HUDEP-2 (cell line): ENCODE measurements at regions not wholly inside any gene's neighbourhood (a gene's known extent, or its start where the extent isn't known, plus 50 kb on each side); places are given as distances from the start of the nearest gene placed in this dataset.

ENCODE experiments used
- DNase-seq, 76 experiments: peaks; one replicate each; lab custom pipeline; 2025; ENCODE audit not compliant: unreplicated experiment in 76 of 76; lab: John Stamatoyannopoulos, UW

- no peak for DNase-seq
Observed at GRCh38 chr3:118828351-118828750, 206.3 kb downstream of the IGSF11 start.

DNA sequence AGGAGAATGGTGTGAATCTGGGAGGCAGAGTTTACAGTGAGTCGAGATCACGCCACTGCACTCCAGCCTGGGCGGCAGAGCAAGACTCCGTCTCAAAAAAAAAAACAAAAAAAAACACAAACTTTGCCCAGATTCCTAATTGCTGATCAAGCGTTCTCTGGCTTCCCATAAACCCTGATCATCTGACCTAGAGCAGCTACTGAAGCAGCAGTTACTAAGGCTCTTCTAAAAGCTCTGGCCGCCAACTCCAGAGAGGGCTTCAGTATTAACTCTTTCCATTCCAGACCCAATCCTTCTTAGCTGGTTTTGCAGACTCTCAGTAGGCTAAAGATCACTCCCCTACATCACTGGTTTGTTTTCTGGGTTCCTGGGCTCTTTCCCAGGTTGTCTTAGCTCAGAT lies 201.6 kb downstream of the IGSF11 start:
- no peak for DNase-seq

- DNase-seq: no peak
Observed at GRCh38 chr3:118838871-118839270, 195.8 kb downstream of the IGSF11 start.

- no peak for DNase-seq
Observed at GRCh38 chr3:118842147-118842863, 192.3 kb downstream of the IGSF11 start.

DNA sequence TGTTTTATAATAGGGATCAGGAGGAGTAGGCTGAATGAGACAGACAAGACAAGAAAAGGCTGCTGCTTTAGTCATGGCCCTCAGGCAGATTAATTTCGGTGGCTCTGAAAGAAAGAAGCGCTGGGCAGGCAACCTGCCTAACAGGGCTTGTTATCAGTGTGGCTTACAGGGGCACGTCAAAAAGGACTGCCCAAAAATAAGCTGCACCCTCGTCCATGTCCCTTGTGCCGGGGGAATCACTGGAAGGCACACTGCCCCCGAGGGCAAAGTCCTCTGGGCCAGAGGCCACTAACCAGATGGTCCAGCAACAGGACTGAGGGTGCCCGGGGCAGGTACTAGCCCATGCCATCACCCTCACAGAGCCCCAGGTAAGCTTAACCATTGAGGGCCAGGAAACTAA lies 188.5 kb downstream of the IGSF11 start:
- no peak for DNase-seq
